ENCODE measurements at regions not wholly inside any gene's neighbourhood (a gene's known extent, or its start where the extent isn't known, plus 50 kb on each side); places are given as distances from the start of the nearest gene placed in this dataset.

DNA sequence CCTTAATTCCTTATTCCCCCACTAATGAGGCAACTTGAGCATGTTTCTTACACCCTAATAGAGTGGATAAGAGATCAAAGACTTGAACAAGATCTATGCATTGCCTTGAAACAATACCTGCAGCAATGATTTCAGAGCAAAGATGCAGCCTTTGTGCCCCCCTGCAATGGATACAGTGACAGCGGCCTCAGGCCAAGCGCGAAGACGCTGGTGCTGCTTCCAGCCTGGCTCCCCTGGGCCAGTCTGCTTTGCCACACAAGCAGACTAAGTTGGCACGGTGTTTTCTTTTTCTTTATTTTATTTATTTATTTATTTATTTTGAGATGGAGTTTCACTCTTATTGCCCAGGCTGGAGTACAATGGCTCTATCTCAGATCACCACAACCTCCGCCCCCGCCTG, 179.8 kb upstream of the S1PR3 start:
- no peak overlapping the region for H3K23ac ChIP-seq (ENCODE audit: insufficient read length, low read depth, low read length)
- H3K79me2 ChIP-seq (ENCODE audit: insufficient read depth, low read length): no peaks in the 10 kb centered on the region
- peaks cover under 1% of the 10 kb centered on the region; the same call in 1 of the 2 replicates for H3K27me3 Mint-ChIP-seq (ENCODE audit: low read depth)
- no peak overlapping the region for H2BK12ac ChIP-seq (ENCODE audit: insufficient read length, low read depth, low read length)
- H2BK20ac ChIP-seq (ENCODE audit: low read depth, low read length, poor library complexity, severe bottlenecking): no peak overlapping the region
- no peaks in the 10 kb centered on the region; a peak in 1 of 7 replicates for H3K36me3 Mint-ChIP-seq (ENCODE audit: insufficient read depth in 1 of 3, low read depth in 3 of 3)
- H3K79me1 ChIP-seq (ENCODE audit: insufficient read depth, low read depth, low read length, poor library complexity, severe bottlenecking): no peaks in the 10 kb centered on the region
- no peak overlapping the region for H3K56ac ChIP-seq (ENCODE audit: insufficient read length, low read depth, low read length)
- H3K9me3 ChIP-seq (ENCODE audit: control insufficient read depth, low read depth, low read length): no peaks in the 10 kb centered on the region
- no peak for TF ChIP-seq CTCF (conservative IDR thresholded peaks at IDR 0.05)
- no peak overlapping the region for H4K8ac ChIP-seq (replicated peaks; ENCODE audit: insufficient read length, low read depth, low read length)
- H2BK5ac ChIP-seq (ENCODE audit: insufficient read length, low read length): no peak overlapping the region
- H3K9me3 Mint-ChIP-seq: peaks cover 0 to 2% of the 10 kb centered on the region in 2 experiments; a peak in 1 of 5 replicates
- H3K23me2 ChIP-seq (ENCODE audit: insufficient read length, low read depth, low read length, poor library complexity, severe bottlenecking): no peaks in the 10 kb centered on the region
- H4K20me1 ChIP-seq (ENCODE audit: control insufficient read depth, insufficient read depth, insufficient read length): no peaks in the 10 kb centered on the region
- H3K27me3 ChIP-seq (ENCODE audit: insufficient read depth, low read length): no peaks in the 10 kb centered on the region
- WGBS (ENCODE audit: extremely low coverage, insufficient read length, low lambda C conversion rate): no CpG with 5 or more reads among the region's 7 CpGs
- H3K4me2 ChIP-seq (ENCODE audit: insufficient read depth, insufficient read length, low read length): no peak overlapping the region
- H4K5ac ChIP-seq (ENCODE audit: insufficient read length, low read depth, low read length): no peak overlapping the region
- H3K4ac ChIP-seq (ENCODE audit: low read depth, low read length): no peak overlapping the region
- DNase-seq: no peak
- H2BK15ac ChIP-seq (ENCODE audit: low read depth, low read length): no peak overlapping the region
- no peak overlapping the region for H3T11ph ChIP-seq (ENCODE audit: low read length)
- no peak overlapping the region for H2AK5ac ChIP-seq (ENCODE audit: insufficient read length, low read length)
- no peaks in the 10 kb centered on the region for H3K4me1 ChIP-seq (ENCODE audit: insufficient read depth, low read length)
- H2BK120ac ChIP-seq (ENCODE audit: low read depth, low read length, poor library complexity, severe bottlenecking): no peak overlapping the region
- H3K27ac ChIP-seq (ENCODE audit: insufficient read length, low read depth, low read length): no peak overlapping the region
- H2AFZ ChIP-seq (ENCODE audit: low read length): no peak overlapping the region
- H3K27ac Mint-ChIP-seq: no peak overlapping the region
- peaks cover 0 to 9% of the 10 kb centered on the region in 2 experiments; a peak in 3 of 4 replicates for H3K4me1 Mint-ChIP-seq
- no peak overlapping the region for H3K14ac ChIP-seq (ENCODE audit: insufficient read depth, low read length)
- H4K91ac ChIP-seq (ENCODE audit: insufficient read length, low read depth, low read length): no peak overlapping the region
- H3K9ac ChIP-seq (ENCODE audit: extremely low read depth, insufficient read length, low read length): no peak overlapping the region
- no peak overlapping the region for H3K4me3 Mint-ChIP-seq
- no peak overlapping the region for H3K18ac ChIP-seq (ENCODE audit: insufficient read length, low read depth, low read length)

All from H9 (cell line).